SU-DHL-6 (cell line): ENCODE measurements at regions not wholly inside any gene's neighbourhood (a gene's known extent, or its start where the extent isn't known, plus 50 kb on each side); places are given as distances from the start of the nearest gene placed in this dataset.

Experiments
- H2AFZ ChIP-seq: fragments of 200-600 bp; sonication (generic); 2 replicates; pipeline ENCODE4 v1.6.1; 2014; ENCODE audit warnings: low read depth, mild to moderate bottlenecking, moderate library complexity, mixed read lengths, antibody characterized with exemption, low read length; ENCODE audit not compliant: severe bottlenecking
- H3F3A ChIP-seq: fragments of 200-600 bp; shearing (Covaris generic); 2 replicates; pipeline ENCODE4 v1.6.0; 2016; ENCODE audit warnings: antibody characterized with exemption, mild to moderate bottlenecking; ENCODE audit not compliant: insufficient read depth
- H3K27ac ChIP-seq: fragments of 200-600 bp; sonication (generic); 2 replicates; pipeline ENCODE4 v1.5.1; 2016; ENCODE audit warnings: low read depth, mild to moderate bottlenecking, low read length, moderate library complexity, mixed read lengths
- H3K27me3 ChIP-seq: fragments of 200-600 bp; sonication (generic), shearing (Covaris generic); 2 replicates; pipeline ENCODE4 v1.6.0; 2014; ENCODE audit warnings: mild to moderate bottlenecking, low read length
- H3K36me3 ChIP-seq: fragments of 200-600 bp; sonication (generic); 2 replicates; pipeline ENCODE4 v1.6.1; 2014; ENCODE audit warnings: mild to moderate bottlenecking, low read length, mixed read lengths
- H3K4me2 ChIP-seq: fragments of 300-600, 200-600 bp; shearing (Covaris generic), sonication (generic); 2 replicates; pipeline ENCODE4 v1.6.0; 2014; ENCODE audit warnings: low read length, low read depth, mild to moderate bottlenecking; ENCODE audit not compliant: poor library complexity, severe bottlenecking
- H3K4me3 ChIP-seq: fragments of 200-600 bp; sonication (generic); 2 replicates; pipeline ENCODE4 v1.5.1; 2014; ENCODE audit warnings: antibody characterized with exemption, low read length, mild to moderate bottlenecking, mixed read lengths; ENCODE audit not compliant: insufficient read depth, poor library complexity, severe bottlenecking
- H3K79me2 ChIP-seq: fragments of 200-600 bp; sonication (generic); 2 replicates; pipeline ENCODE4 v1.6.1; 2014; ENCODE audit warnings: mild to moderate bottlenecking, low read length, moderate library complexity; ENCODE audit not compliant: insufficient read depth
- H3K9ac ChIP-seq: fragments of 200-600 bp; sonication (generic); 2 replicates; pipeline ENCODE4 v1.7.0; 2014; ENCODE audit warnings: mild to moderate bottlenecking, low read length
- H3K9me2 ChIP-seq: fragments of 200-600 bp; sonication (generic); replicated peaks from 2 replicates; pipeline ENCODE4 v1.6.1; 2014; ENCODE audit warnings: low read length; ENCODE audit not compliant: insufficient read depth
- H3K9me3 ChIP-seq: fragments of 200-600 bp; sonication (generic); 2 replicates; pipeline ENCODE4 v1.6.1; 2014; ENCODE audit warnings: low read length, mixed read lengths; ENCODE audit not compliant: insufficient read depth
- H4K20me1 ChIP-seq: fragments of 200-600 bp; sonication (generic); 2 replicates; pipeline ENCODE4 v1.6.1; 2014; ENCODE audit warnings: low read depth, mild to moderate bottlenecking, antibody characterized with exemption, low read length, moderate library complexity, mixed read lengths
- CTCF ChIP-seq: fragments of 200-600 bp; sonication (generic); IDR thresholded peaks from one replicate; pipeline ENCODE4 v1.5.1; 2017; ENCODE audit warnings: antibody characterized with exemption, mild to moderate bottlenecking, low read length, moderate library complexity; ENCODE audit not compliant: insufficient read depth, poor library complexity, severe bottlenecking
- EZH2phosphoT487 ChIP-seq: fragments of 200-600 bp; sonication (generic), shearing (Covaris generic); conservative IDR thresholded peaks from 2 replicates; pipeline ENCODE4 v1.6.1; 2018; ENCODE audit warnings: mild to moderate bottlenecking, antibody characterized with exemption, low read length, moderate library complexity, mixed read lengths

- Histone ChIP-seq H3K4me3 (no peak overlapping the region), H3K79me2 (no peaks in the 10 kb centered on the region), H3K9me3 (no peaks in the 10 kb centered on the region), H3K4me2 (no peak overlapping the region), H3K9me2 (no peaks in the 10 kb centered on the region), H3K27me3 (no peaks in the 10 kb centered on the region), H3K27ac (no peak overlapping the region), H3K36me3 (no peaks in the 10 kb centered on the region), H3K9ac (no peak overlapping the region), H2AFZ (no peak overlapping the region), H4K20me1 (no peaks in the 10 kb centered on the region), H3F3A (no peaks in the 10 kb centered on the region)
- TF ChIP-seq EZH2phosphoT487 (no peak), CTCF (no peak)
Measured at GRCh38 chr2:24432121-24432520, 58.9 kb upstream of the NCOA1 start.

- Histone ChIP-seq H3K9me3 (no peaks in the 10 kb centered on the region), H4K20me1 (no peaks in the 10 kb centered on the region), H3K4me2 (no peak overlapping the region), H3K9me2 (no peaks in the 10 kb centered on the region), H3K36me3 (no peaks in the 10 kb centered on the region), H3K4me3 (no peak overlapping the region), H3K79me2 (no peaks in the 10 kb centered on the region), H3K9ac (no peak overlapping the region), H3F3A (no peaks in the 10 kb centered on the region), H3K27ac (no peak overlapping the region), H2AFZ (no peak overlapping the region), H3K27me3 (no peaks in the 10 kb centered on the region)
- no peak for TF ChIP-seq CTCF
- no peak for TF ChIP-seq EZH2phosphoT487
Measured at GRCh38 chr2:24429197-24430074, 61.6 kb upstream of the NCOA1 start.

- TF ChIP-seq EZH2phosphoT487: no peak
- TF ChIP-seq CTCF: no peak
- no peaks in the 10 kb centered on the region for H4K20me1 ChIP-seq
- no peak overlapping the region for H3K4me2 ChIP-seq
- H3K9me3 ChIP-seq: peaks cover 4% of the 10 kb centered on the region; the same call in 1 of the 2 replicates
- no peaks in the 10 kb centered on the region for H3K27me3 ChIP-seq
- H3K36me3 ChIP-seq: no peaks in the 10 kb centered on the region
- H3F3A ChIP-seq: no peaks in the 10 kb centered on the region
- no peak overlapping the region for H3K4me3 ChIP-seq
- H3K9ac ChIP-seq: no peak overlapping the region
- no peak overlapping the region for H2AFZ ChIP-seq
- no peaks in the 10 kb centered on the region for H3K79me2 ChIP-seq
- H3K27ac ChIP-seq: no peak overlapping the region
- H3K9me2 ChIP-seq: no peaks in the 10 kb centered on the region
Measured at GRCh38 chr2:24424387-24424786, 64.1 kb upstream of the ITSN2 start.
